GM12878 (cell line): ENCODE measurements at regions not wholly inside any gene's neighbourhood (a gene's known extent, or its start where the extent isn't known, plus 50 kb on each side); places are given as distances from the start of the nearest gene placed in this dataset.
"Not testable (repeated sequence)": the region's sequence is repeated elsewhere in the genome, so short reads cannot be mapped to it uniquely, and the experiment has no call there.

ENCODE experiments used
- ATAC-seq: fragments of 200-7000 bp; cut with Tn5 transposase; 3 replicates; pipeline ENCODE4 v1.9.1; 2020; ENCODE audit warnings: mild to moderate bottlenecking, moderate library complexity
- BruUV-seq: library from RNA; stranded (reverse); fragments of 400-500 nt; replicated peaks from 2 replicates; lab custom pipeline; 2021; lab: Mats Ljungman, UMichigan
- CTCF ChIA-PET: fragments of 300-600 bp; sonication (Branson Sonifier 250); formaldehyde crosslinking; extraction: SDS; loops from one replicate; lab custom pipeline; 2021; ENCODE audit warnings: inconsistent platforms; lab: Yijun Ruan, JAX
- POLR2A ChIA-PET: fragments of 350-600 bp; formaldehyde crosslinking; extraction: SDS; loops from one replicate; lab custom pipeline; 2021; ENCODE audit warnings: inconsistent platforms; lab: Charles Lee
- RAD21 ChIA-PET: fragments of 300-600 bp; sonication (Branson Sonifier 250); formaldehyde crosslinking; loops from one replicate; lab custom pipeline; 2023; ENCODE audit warnings: antibody characterized with exemption; ENCODE audit not compliant: unreplicated experiment; lab: Charles Lee
- SMC1A ChIA-PET: fragments of 300-600 bp; sonication (Branson Sonifier 250); formaldehyde crosslinking; loops from one replicate; lab custom pipeline; 2023; ENCODE audit not compliant: unreplicated experiment, uncharacterized antibody; lab: Charles Lee
- DNase-seq: peaks from one replicate; pipeline ENCODE4 v3.0.0-alpha.2; 2011; ENCODE audit warnings: low read depth, low spot score
- FAIRE-seq: peaks from 3 replicates; lab custom pipeline; 2011; peaks lifted over from hg19 to GRCh38; lab: Jason Lieb, UNC
- H2AFZ ChIP-seq: 2 replicates; pipeline ENCODE4 v1.6.0; 2011; ENCODE audit warnings: low read depth, low read length, control low read depth; ENCODE audit not compliant: control insufficient read depth
- H3K27ac ChIP-seq: 2 replicates; pipeline ENCODE4 v1.5.1; 2011; ENCODE audit warnings: control low read depth; ENCODE audit not compliant: control insufficient read depth, insufficient read depth
- H3K27me3 ChIP-seq, 2 experiments: replicated peaks in 1 of 2; 2 replicates each; pipeline versions ENCODE4 v1.6.0 to v1.6.1; 2011; ENCODE audit warnings: low read length in 1 of 2; ENCODE audit not compliant: control insufficient read depth in 2 of 2, insufficient read depth in 2 of 2
- H3K36me3 ChIP-seq, 2 experiments: 2 replicates each; pipeline ENCODE4 v1.5.1; 2011; ENCODE audit warnings: low read length in 1 of 2; ENCODE audit not compliant: control insufficient read depth in 2 of 2, insufficient read depth in 2 of 2
- H3K4me1 ChIP-seq: 2 replicates; pipeline ENCODE4 v1.6.1; 2011; ENCODE audit warnings: mild to moderate bottlenecking, low read length, moderate library complexity, mixed read lengths; ENCODE audit not compliant: control insufficient read depth, insufficient read depth
- H3K4me2 ChIP-seq: 2 replicates; pipeline ENCODE4 v1.6.0; 2011; ENCODE audit warnings: control low read depth; ENCODE audit not compliant: control insufficient read depth, insufficient read depth
- H3K4me3 ChIP-seq: fragments of 200-600 bp; sonication (generic); 2 replicates; pipeline ENCODE4 v1.5.1; 2016
- H3K79me2 ChIP-seq: 2 replicates; pipeline ENCODE4 v1.6.0; 2011; ENCODE audit warnings: low read length; ENCODE audit not compliant: control insufficient read depth, insufficient read depth
- H3K9ac ChIP-seq: 2 replicates; pipeline ENCODE4 v1.8.0; 2011; ENCODE audit warnings: low read length, control low read depth, mixed read lengths; ENCODE audit not compliant: control insufficient read depth, insufficient read depth
- H3K9me3 ChIP-seq: replicated peaks from 3 replicates; pipeline ENCODE4 v1.5.1; 2011; ENCODE audit warnings: mild to moderate bottlenecking, low read length; ENCODE audit not compliant: control insufficient read depth, insufficient read depth
- H4K20me1 ChIP-seq: 2 replicates; pipeline ENCODE4 v1.6.0; 2011; ENCODE audit not compliant: control insufficient read depth, insufficient read depth
- BHLHE40 ChIP-seq, 2 experiments: fragments of 450-650 bp in 1 of 2; IDR thresholded peaks; 2 replicates each; pipeline ENCODE4 v1.6.1; 2011 to 2017; ENCODE audit warnings: low read depth in 2 of 2, borderline replicate concordance in 1 of 2, improper control_type of control experiment in 1 of 2, low read length in 1 of 2, mild to moderate bottlenecking in 1 of 2
- BMI1 ChIP-seq: fragments of 450-650 bp; IDR thresholded peaks from 2 replicates; pipeline ENCODE4 v1.6.1; 2016; ENCODE audit warnings: mild to moderate bottlenecking, moderate library complexity, borderline replicate concordance
- CBFB ChIP-seq: IDR thresholded peaks from 2 replicates; pipeline ENCODE4 v1.6.1; 2016; ENCODE audit warnings: antibody characterized with exemption, low read depth
- KLF5 ChIP-seq: fragments of 450-650 bp; IDR thresholded peaks from 2 replicates; pipeline ENCODE4 v1.6.1; 2014; ENCODE audit warnings: mild to moderate bottlenecking; ENCODE audit not compliant: partially characterized antibody
- RAD51 ChIP-seq: fragments of 450-650 bp; IDR thresholded peaks from 2 replicates; pipeline ENCODE4 v1.6.1; 2016; ENCODE audit warnings: moderate library complexity, mild to moderate bottlenecking, inconsistent platforms
- TCF3 ChIP-seq: IDR thresholded peaks from 2 replicates; pipeline ENCODE4 v1.6.1; 2012; ENCODE audit warnings: low read depth, mild to moderate bottlenecking, low read length, borderline replicate concordance; ENCODE audit not compliant: insufficient read depth
- WRNIP1 ChIP-seq: IDR thresholded peaks from 2 replicates; pipeline ENCODE4 v1.6.1; 2011; ENCODE audit warnings: low read depth, low read length, improper control_type of control experiment, borderline replicate concordance
- ZZZ3 ChIP-seq: IDR thresholded peaks from 2 replicates; pipeline ENCODE4 v1.6.1; 2011; ENCODE audit warnings: low read depth; ENCODE audit not compliant: control insufficient read depth, insufficient read length
- WGBS: methylation state at CpG from one replicate; pipeline ENCODE4 v1.1.6; 2016; ENCODE audit warnings: low lambda C conversion rate; ENCODE audit not compliant: insufficient replicate concordance, insufficient coverage; ENCODE audit errors: missing lambda C conversion rate; 5-methylcytosine and 5-hydroxymethylcytosine counted together
- in situ Hi-C: fragments of 300-500 bp; cut with MboI; formaldehyde crosslinking; loops from 9 replicates; pipeline ENCODE4 v1.14.3; 2018; ENCODE audit warnings: mixed read lengths
- intact Hi-C: fragments of 100-400 bp; cut with micrococcal nuclease; formaldehyde crosslinking; loops from one replicate; pipeline ENCODE4 v1.14.2; 2022; ENCODE audit not compliant: unreplicated experiment
- TF ChIP-seq, protein P1 (sequence below): IDR thresholded peaks from 2 replicates; pipeline ENCODE4 v1.6.1; 2012; ENCODE audit warnings: low read depth, low read length, improper control_type of control experiment
- TF ChIP-seq, protein P2 (sequence below): IDR thresholded peaks from 2 replicates; pipeline ENCODE4 v1.6.1; 2011; ENCODE audit warnings: borderline replicate concordance, low read depth, mild to moderate bottlenecking, moderate library complexity, low read length; ENCODE audit not compliant: insufficient read depth, poor library complexity, severe bottlenecking
- TF ChIP-seq, protein P3 (sequence below), 3 experiments: IDR thresholded peaks in 2 of 3; conservative IDR thresholded peaks in 1 of 3; 2 replicates each; pipeline ENCODE4 v1.5.1; 2011; ENCODE audit warnings: low read depth in 3 of 3, low read length in 3 of 3, mild to moderate bottlenecking in 3 of 3, control low read depth in 2 of 3, moderate library complexity in 2 of 3, inconsistent platforms in 1 of 3, mixed read lengths in 1 of 3; ENCODE audit not compliant: control insufficient read depth in 2 of 3, insufficient read depth in 1 of 3; ENCODE audit errors: extremely low read depth in 1 of 3

DNA sequence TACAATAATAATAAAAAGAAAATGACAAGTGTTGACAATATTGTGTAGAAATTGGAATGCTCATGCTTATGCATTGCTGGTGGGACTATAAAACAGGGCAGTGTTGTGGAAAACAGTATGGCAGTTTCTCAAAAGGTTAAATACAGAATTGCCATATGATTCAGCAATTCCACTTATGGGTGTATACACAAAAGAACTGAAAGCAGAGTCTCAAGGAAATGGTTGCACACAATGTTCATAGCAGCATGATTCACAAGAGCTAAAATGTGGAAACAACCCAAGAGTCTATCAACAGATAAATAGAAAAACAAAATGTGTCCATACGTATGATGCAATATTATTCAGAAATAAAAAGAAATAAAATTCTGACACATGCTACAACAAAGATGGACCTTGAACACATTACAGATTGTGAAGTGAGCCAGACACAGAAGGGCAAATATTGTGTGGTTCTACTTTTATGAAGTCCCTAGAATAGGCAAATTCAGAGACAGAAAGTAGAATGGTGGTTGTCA lies 64.8 kb upstream of the GRM8 start:
- Histone ChIP-seq H3K27me3 (0 out of 4 replicates have a peak, but pooled peaks cover 0 to 2% of the 10 kb centered on the region in 2 experiments), H2AFZ (no peak overlapping the region), H3K4me2 (no peak overlapping the region), H3K36me3 (no peaks in the 10 kb centered on the region), H3K79me2 (no peaks in the 10 kb centered on the region), H3K9ac (no peak overlapping the region), H4K20me1 (no peaks in the 10 kb centered on the region), H3K27ac (no peak overlapping the region), H3K9me3 (no peaks in the 10 kb centered on the region), H3K4me1 (no peaks in the 10 kb centered on the region), H3K4me3 (no peak overlapping the region)
- intact Hi-C loops: no loop called here
- BruUV-seq: no TSS peak
- POLR2A ChIA-PET: no interaction called here
- RAD21 ChIA-PET: no interaction called here
- SMC1A ChIA-PET: no interaction called here
- CTCF ChIA-PET: no interaction called here
- DNase-seq: no peak
- no peak for FAIRE-seq
- WGBS: 95% methylated on average over 1 of the region's 1 CpG
- in situ Hi-C loops: no loop called here
- no peak for ATAC-seq
- TF ChIP-seq, protein P1, sequence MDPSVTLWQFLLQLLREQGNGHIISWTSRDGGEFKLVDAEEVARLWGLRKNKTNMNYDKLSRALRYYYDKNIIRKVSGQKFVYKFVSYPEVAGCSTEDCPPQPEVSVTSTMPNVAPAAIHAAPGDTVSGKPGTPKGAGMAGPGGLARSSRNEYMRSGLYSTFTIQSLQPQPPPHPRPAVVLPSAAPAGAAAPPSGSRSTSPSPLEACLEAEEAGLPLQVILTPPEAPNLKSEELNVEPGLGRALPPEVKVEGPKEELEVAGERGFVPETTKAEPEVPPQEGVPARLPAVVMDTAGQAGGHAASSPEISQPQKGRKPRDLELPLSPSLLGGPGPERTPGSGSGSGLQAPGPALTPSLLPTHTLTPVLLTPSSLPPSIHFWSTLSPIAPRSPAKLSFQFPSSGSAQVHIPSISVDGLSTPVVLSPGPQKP: no peak
- no peak for TF ChIP-seq RAD51
- TF ChIP-seq, protein P2, sequence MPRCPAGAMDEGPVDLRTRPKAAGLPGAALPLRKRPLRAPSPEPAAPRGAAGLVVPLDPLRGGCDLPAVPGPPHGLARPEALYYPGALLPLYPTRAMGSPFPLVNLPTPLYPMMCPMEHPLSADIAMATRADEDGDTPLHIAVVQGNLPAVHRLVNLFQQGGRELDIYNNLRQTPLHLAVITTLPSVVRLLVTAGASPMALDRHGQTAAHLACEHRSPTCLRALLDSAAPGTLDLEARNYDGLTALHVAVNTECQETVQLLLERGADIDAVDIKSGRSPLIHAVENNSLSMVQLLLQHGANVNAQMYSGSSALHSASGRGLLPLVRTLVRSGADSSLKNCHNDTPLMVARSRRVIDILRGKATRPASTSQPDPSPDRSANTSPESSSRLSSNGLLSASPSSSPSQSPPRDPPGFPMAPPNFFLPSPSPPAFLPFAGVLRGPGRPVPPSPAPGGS: no peak
- TF ChIP-seq KLF5: no peak
- no peak for TF ChIP-seq WRNIP1
- TF ChIP-seq CBFB: no peak
- no peak for TF ChIP-seq ZZZ3
- TF ChIP-seq TCF3: no peak
- TF ChIP-seq, protein P3, sequence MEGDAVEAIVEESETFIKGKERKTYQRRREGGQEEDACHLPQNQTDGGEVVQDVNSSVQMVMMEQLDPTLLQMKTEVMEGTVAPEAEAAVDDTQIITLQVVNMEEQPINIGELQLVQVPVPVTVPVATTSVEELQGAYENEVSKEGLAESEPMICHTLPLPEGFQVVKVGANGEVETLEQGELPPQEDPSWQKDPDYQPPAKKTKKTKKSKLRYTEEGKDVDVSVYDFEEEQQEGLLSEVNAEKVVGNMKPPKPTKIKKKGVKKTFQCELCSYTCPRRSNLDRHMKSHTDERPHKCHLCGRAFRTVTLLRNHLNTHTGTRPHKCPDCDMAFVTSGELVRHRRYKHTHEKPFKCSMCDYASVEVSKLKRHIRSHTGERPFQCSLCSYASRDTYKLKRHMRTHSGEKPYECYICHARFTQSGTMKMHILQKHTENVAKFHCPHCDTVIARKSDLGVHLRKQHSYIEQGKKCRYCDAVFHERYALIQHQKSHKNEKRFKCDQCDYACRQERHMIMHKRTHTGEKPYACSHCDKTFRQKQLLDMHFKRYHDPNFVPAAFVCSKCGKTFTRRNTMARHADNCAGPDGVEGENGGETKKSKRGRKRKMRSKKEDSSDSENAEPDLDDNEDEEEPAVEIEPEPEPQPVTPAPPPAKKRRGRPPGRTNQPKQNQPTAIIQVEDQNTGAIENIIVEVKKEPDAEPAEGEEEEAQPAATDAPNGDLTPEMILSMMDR (IDR thresholded peaks at IDR 0.05 in 2 of 3, conservative IDR thresholded peaks at IDR 0.05 in 1 of 3; ENCODE audit: control insufficient read depth in 2 of 3, extremely low read depth in 1 of 3, insufficient read depth in 1 of 3, low read depth in 3 of 3, low read length in 3 of 3): no peak
- no peak for TF ChIP-seq BHLHE40 (IDR thresholded peaks at IDR 0.05; ENCODE audit: borderline replicate concordance in 1 of 2, low read depth in 2 of 2, low read length in 1 of 2)
- no peak for TF ChIP-seq BMI1

DNA sequence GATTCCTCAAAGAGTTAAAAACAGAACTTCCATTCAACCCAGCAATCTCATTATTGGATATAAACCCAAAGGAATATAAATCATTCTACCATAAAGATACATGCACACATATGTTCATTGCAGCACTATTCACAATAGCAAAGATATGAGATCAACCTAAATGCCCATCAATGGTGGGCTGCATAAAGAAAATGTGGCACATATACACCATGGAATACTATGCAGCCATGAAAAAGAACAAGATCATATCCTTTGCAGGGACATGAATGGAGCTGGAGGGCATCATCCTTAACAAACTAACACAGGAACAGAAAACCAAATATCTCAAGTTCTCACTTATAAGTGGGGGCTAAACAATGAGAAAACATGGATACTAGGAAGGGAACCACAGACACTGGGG lies 64.1 kb upstream of the GRM8 start:
- RAD21 ChIA-PET: not testable (repeated sequence)

More for the DNA sequence above, 64.1 kb upstream of the GRM8 start:
- in situ Hi-C loops, H3K27ac ChIP-seq, H4K20me1 ChIP-seq, DNase-seq, H3K4me1 ChIP-seq, POLR2A ChIA-PET, CTCF ChIA-PET, H3K36me3 ChIP-seq, H3K9ac ChIP-seq, FAIRE-seq, H3K9me3 ChIP-seq, SMC1A ChIA-PET, BruUV-seq, ATAC-seq, intact Hi-C loops, H3K27me3 ChIP-seq, H3K4me2 ChIP-seq, H3K4me3 ChIP-seq, H2AFZ ChIP-seq, H3K79me2 ChIP-seq: not testable (repeated sequence)
